Activated T-helper 1 cell treated with anti-CD3 and anti-CD28 coated beads, Interleukin-12 subunit alpha, Interleukin-12 subunit beta, Interleukin-2, Interleukin-4 antibody, amounts not matched to agents 30 ng/mL and 10 ng/mL and 1 ng/mL, durations not matched to agents 14 hours and 24 hours and 36 hours (primary cell): ENCODE measurements at regions not wholly inside any gene's neighbourhood (a gene's known extent, or its start where the extent isn't known, plus 50 kb on each side); places are given as distances from the start of the nearest gene placed in this dataset.

Source experiments
- DNase-seq: peaks from one replicate; pipeline ENCODE4 v3.0.0; 2021; ENCODE audit warnings: low spot score
- H3K27ac Mint-ChIP-seq: one replicate; pipeline ENCODE4 v1.8.0; 2021; ENCODE audit warnings: mild to moderate bottlenecking, mixed read lengths
- H3K27me3 Mint-ChIP-seq: one replicate; pipeline ENCODE4 v1.8.0; 2022; ENCODE audit warnings: mild to moderate bottlenecking, moderate library complexity, mixed read lengths; ENCODE audit not compliant: insufficient read depth
- H3K36me3 Mint-ChIP-seq: one replicate; pipeline ENCODE4 v1.8.0; 2021; ENCODE audit warnings: low read depth, mixed read lengths
- H3K4me1 Mint-ChIP-seq: one replicate; pipeline ENCODE4 v1.8.0; 2021; ENCODE audit warnings: low read depth, mixed read lengths
- H3K4me3 Mint-ChIP-seq: one replicate; pipeline ENCODE4 v1.8.0; 2021; ENCODE audit warnings: mild to moderate bottlenecking, moderate library complexity, mixed read lengths
- H3K9me3 Mint-ChIP-seq: one replicate; pipeline ENCODE4 v1.8.0; 2021; ENCODE audit warnings: mixed read lengths
- intact Hi-C: fragments of 100-400 bp; cut with micrococcal nuclease; formaldehyde crosslinking; loops from one replicate; pipeline ENCODE4 v1.15.1; 2024

DNA sequence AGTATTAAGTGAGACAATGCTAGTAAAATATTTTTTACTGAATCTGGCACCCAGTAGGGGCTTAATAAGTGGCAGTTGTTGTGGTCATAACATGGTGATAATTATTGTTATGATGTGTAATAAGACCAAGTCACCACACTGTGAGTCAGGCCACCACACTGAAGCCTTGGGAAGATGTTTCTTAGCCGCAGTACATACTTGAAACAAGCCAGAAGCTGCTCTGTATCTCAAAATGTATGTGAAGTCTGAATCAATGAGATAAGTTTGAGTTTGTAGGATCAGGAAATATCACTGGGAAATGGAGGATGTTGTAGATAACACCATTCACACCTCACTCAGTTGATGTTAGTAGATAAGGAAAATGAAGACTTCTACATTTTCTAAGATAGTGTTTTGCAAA lies 51.3 kb upstream of the PTPN3 start:
- intact Hi-C loops = no loop called here
- peaks cover 21% of the 10 kb centered on the region for H3K27me3 Mint-ChIP-seq
- no peaks in the 10 kb centered on the region for H3K4me1 Mint-ChIP-seq
- H3K36me3 Mint-ChIP-seq = no peaks in the 10 kb centered on the region
- no peak for DNase-seq
- H3K4me3 Mint-ChIP-seq = no peak overlapping the region
- no peak overlapping the region for H3K27ac Mint-ChIP-seq
- peaks cover 7% of the 10 kb centered on the region for H3K9me3 Mint-ChIP-seq

DNA sequence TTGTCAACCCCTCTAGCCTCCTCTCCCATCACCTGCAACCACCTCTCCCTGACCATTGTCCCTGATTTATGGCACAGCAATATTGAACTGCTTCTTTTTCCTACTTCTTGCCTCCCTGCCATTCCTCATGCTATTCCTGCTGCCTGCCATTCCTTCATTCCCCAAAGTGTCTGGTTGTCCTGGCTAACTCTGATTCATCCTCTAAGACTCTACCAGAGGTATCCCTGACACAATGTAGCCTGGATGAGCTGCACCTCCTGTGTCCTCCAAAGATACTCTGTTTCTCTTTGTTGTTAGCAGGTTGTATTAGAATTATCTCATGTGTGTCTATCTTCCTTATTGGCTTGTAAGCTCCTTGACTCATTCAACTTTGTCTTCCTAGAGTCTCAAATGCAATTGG lies 53.5 kb upstream of the PTPN3 start:
- no peak for DNase-seq
- H3K9me3 Mint-ChIP-seq = peaks cover 7% of the 10 kb centered on the region
- intact Hi-C loops = no loop called here
- H3K27ac Mint-ChIP-seq = no peak overlapping the region
- H3K4me1 Mint-ChIP-seq = no peaks in the 10 kb centered on the region
- no peaks in the 10 kb centered on the region for H3K36me3 Mint-ChIP-seq
- no peak overlapping the region for H3K4me3 Mint-ChIP-seq
- peaks cover 21% of the 10 kb centered on the region for H3K27me3 Mint-ChIP-seq

DNA sequence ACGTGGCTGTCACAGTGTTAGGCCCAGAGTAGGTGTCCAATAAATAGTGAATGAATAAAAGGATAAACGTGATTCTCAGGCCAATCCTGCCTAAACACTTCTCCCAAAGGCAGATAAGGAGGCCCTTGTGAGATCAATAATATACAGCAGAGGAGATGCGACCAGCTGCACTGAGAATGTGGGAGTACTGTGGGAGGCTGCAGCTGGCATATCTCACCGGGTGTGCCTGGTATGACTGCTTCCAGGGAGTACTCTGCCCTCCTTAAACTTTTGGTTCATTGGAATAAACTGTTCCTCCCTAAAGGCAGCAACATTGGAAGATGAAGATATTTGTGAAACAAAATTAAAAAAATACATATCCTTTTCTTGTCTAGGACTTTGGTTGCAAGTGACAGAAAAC lies 57.1 kb upstream of the PTPN3 start:
- intact Hi-C loops = no loop called here
- Mint-ChIP-seq H3K4me1 (no peaks in the 10 kb centered on the region), H3K27ac (no peak overlapping the region), H3K36me3 (no peaks in the 10 kb centered on the region), H3K9me3 (no peaks in the 10 kb centered on the region), H3K27me3 (peaks cover 12% of the 10 kb centered on the region), H3K4me3 (no peak overlapping the region)
- no peak for DNase-seq

DNA sequence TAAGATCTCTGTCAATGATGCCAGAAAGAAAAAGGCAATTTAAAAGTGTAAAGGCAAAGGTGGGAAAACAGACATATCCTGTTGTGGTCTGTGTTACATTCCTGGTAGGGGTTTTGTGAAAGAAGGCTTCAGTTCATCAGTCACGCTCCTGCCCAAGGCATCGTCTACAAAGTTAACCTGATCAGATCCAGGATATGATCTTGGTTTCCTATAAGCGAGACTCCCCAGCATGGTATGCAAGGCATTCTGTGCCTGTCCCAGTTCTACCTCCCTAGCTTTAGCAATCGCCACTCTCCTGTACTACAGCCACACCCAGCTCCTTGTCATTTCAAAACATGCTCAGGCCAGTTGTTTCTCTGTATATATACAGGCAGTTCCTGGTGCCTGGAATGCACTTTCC lies 58.0 kb upstream of the PTPN3 start:
- intact Hi-C loops = no loop called here
- Mint-ChIP-seq H3K9me3 (no peaks in the 10 kb centered on the region), H3K4me3 (no peak overlapping the region), H3K4me1 (no peaks in the 10 kb centered on the region), H3K27ac (no peak overlapping the region), H3K36me3 (no peaks in the 10 kb centered on the region), H3K27me3 (peaks cover 13% of the 10 kb centered on the region)
- no peak for DNase-seq

DNA sequence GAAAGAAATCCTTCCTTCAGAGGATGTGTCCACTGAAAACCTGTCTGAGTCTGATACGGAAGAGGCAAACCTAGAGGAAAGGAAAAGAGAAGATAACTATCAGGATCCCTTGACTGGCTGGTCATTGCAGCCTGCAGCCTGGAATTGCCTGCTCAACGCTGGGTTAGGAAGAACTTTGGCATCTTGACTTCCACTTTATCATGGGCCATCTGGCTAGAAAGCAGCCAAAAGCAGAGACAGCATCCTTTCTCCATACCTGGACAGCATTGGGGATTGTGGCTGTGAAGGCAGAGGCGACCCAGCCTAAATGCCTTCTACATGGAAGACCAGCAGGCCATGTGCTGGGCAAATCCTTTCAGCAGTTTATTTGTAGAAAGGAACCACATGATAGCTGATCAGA lies 58.7 kb upstream of the PTPN3 start:
- Mint-ChIP-seq H3K27ac (no peak overlapping the region), H3K36me3 (no peaks in the 10 kb centered on the region), H3K4me1 (no peaks in the 10 kb centered on the region), H3K4me3 (no peak overlapping the region), H3K27me3 (peaks cover 13% of the 10 kb centered on the region), H3K9me3 (no peaks in the 10 kb centered on the region)
- no peak for DNase-seq
- intact Hi-C loops = no loop called here

DNA sequence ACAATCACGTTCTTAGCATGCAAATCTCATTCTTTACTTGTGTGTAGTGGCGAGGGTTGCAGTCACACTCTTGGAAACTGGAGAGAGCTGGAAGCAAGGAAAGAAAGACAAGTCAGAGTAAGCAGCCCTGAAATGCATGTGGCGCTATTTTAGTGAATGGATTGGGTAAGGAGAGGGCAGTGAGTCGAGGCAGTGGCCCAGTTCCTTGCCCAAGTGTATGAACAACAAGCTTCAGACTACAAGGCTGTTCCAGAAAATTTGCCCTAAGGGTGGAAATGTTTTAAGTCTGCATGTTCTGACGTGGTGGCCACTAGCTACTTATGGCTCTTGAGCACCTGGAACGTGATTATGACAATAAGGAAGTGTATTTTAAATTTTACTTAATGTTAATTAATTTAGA lies 59.4 kb upstream of the PTPN3 start:
- Mint-ChIP-seq H3K36me3 (no peaks in the 10 kb centered on the region), H3K9me3 (no peaks in the 10 kb centered on the region), H3K4me1 (no peaks in the 10 kb centered on the region), H3K27me3 (peaks cover 15% of the 10 kb centered on the region), H3K4me3 (no peak overlapping the region), H3K27ac (no peak overlapping the region)
- no peak for DNase-seq
- intact Hi-C loops = no loop called here

DNA sequence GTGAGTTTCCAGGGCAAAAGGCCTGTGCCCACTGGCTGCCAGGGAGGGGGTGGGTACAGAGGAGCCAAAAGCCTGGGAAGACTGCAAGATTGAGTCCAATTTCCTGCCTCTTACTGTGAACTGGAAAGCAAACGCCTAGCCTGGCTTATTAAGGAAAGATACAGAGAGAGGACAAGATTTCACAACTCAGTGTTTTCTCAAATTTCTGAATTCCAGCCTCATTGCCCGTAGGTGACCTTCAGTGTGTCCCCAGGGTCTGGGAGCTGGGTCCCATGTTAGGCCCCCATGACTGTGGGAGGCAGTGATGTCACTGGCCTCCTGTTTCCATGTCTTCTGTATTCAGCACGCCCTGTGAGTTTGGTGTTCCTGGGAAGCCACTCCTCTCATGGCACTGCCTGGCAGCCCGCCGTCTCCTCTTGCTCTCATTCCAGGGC lies 60.6 kb upstream of the PTPN3 start:
- H3K36me3 Mint-ChIP-seq = no peaks in the 10 kb centered on the region

DNA sequence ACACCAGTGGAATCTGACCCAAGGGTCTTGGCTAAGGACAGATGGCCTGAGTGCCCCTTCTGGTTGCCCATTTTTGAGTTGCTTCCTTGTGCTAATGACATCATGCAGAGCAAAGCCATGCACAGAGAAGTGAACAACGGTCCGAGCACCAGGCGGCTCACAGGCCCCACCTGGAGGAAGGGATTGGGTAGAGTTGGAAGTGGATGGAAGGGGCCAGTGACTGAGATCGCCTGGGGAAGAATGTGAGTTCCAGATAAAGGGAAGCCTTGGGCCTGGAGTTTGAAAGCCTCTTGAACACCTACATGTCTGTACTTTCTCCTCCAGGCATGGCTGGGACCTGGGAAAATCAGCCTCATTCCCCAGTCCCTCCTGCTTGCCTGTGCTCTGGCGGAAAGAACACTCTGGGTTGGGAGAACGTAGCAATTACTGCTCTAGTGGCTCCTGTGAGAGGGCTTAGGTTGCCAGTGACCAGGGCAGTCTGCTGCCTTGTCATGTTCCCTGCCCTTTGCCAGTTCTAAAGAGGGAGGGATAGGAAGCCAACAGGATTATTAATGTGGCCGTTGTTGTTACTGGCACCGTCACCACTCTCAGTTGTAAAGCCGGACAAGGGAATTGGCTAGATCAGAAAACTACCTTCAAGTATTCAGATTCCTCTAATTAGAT lies 62.5 kb upstream of the PTPN3 start:
- intact Hi-C loops = no loop called here
- DNase-seq = no peak
- H3K27me3 Mint-ChIP-seq = peaks cover 24% of the 10 kb centered on the region
- no peak overlapping the region for H3K4me3 Mint-ChIP-seq
- H3K4me1 Mint-ChIP-seq = no peaks in the 10 kb centered on the region
- no peaks in the 10 kb centered on the region for H3K36me3 Mint-ChIP-seq
- no peak overlapping the region for H3K27ac Mint-ChIP-seq
- H3K9me3 Mint-ChIP-seq = no peaks in the 10 kb centered on the region

More for the DNA sequence above, 60.6 kb upstream of the PTPN3 start:
- no peak overlapping the region for H3K27ac Mint-ChIP-seq
- no peaks in the 10 kb centered on the region for H3K9me3 Mint-ChIP-seq
- no peak for DNase-seq
- H3K4me3 Mint-ChIP-seq = no peak overlapping the region
- intact Hi-C loops = no loop called here
- H3K4me1 Mint-ChIP-seq = no peaks in the 10 kb centered on the region
- H3K27me3 Mint-ChIP-seq = peaks cover 15% of the 10 kb centered on the region

DNA sequence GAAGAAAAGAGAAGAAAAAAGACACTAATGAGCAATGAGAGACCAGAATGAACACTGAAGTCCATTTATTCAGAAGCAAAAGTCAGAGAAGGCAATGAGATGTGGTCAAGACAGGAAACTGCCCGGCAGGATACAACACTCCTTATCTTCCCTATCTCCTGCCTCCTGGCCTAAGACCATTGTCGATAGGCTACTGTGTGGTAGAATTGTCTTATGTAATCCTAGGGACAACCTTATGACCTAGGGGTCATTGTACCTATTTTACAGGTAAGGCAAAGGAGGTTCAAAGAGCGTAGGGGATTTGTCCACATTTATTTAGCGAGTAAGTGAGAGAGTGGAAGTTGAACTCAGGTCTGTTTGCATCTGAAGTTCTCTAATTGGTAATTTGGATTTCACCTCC lies 63.0 kb upstream of the PTPN3 start:
- no peak for DNase-seq
- no peaks in the 10 kb centered on the region for H3K9me3 Mint-ChIP-seq
- no peak overlapping the region for H3K4me3 Mint-ChIP-seq
- no peaks in the 10 kb centered on the region for H3K36me3 Mint-ChIP-seq
- peaks cover 24% of the 10 kb centered on the region for H3K27me3 Mint-ChIP-seq
- H3K27ac Mint-ChIP-seq = no peak overlapping the region
- intact Hi-C loops = no loop called here
- no peaks in the 10 kb centered on the region for H3K4me1 Mint-ChIP-seq

DNA sequence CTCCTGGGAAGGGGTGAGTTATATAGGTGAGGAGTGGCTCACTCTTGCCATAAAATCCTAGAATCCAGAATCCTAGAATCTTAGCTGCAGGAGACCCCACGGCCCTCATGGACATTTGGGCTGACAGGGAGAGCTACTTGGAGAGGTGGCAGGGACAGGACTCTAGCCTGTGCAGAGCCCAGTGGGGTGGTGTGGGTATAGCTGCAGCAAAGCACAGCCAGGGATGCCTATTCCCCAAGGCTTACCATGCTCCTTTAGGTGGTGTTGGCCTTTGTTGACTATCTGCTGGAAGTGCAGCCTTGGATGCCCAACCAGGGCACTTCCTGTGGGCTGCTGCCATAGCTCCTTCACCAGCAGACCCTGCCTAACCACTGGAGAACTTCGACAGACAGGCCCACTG lies 70.0 kb upstream of the PTPN3 start:
- no peaks in the 10 kb centered on the region for H3K9me3 Mint-ChIP-seq
- peaks cover 34% of the 10 kb centered on the region for H3K27me3 Mint-ChIP-seq
- intact Hi-C loops = no loop called here
- H3K27ac Mint-ChIP-seq = no peak overlapping the region
- DNase-seq = no peak
- no peak overlapping the region for H3K4me3 Mint-ChIP-seq
- H3K36me3 Mint-ChIP-seq = no peaks in the 10 kb centered on the region
- H3K4me1 Mint-ChIP-seq = no peaks in the 10 kb centered on the region

DNA sequence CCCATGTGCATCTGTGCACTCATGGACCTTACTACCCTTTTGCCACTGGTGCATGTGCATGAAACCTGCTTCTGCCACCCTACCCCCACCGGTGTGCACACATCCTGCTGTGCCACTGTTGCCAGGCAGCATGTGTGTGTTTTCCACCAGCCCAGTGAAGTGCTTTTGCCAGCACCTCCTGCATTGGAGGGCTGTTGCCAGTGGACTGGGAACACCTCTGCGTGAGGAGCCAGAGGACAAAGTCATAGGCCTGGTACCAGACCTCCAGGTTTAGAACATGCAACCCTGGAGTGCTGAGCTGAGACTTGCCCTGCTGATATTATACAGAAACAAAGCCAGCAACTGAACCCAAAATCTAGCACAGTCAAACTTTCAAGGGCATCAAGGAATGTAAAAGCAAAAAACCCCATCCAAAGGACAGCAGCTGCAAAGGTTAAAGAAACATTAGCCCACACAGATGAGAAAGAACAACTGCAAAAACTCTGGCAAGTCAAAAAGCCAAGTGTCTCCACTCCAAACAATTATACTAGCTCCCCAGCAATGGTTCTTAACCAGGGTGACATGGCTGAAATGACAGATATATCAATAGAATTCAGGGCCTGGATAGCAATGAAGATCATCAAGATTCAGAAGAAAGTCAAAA lies 70.6 kb upstream of the PTPN3 start:
- intact Hi-C loops = no loop called here
- H3K27ac Mint-ChIP-seq = no peak overlapping the region
- peaks cover 34% of the 10 kb centered on the region for H3K27me3 Mint-ChIP-seq

DNA sequence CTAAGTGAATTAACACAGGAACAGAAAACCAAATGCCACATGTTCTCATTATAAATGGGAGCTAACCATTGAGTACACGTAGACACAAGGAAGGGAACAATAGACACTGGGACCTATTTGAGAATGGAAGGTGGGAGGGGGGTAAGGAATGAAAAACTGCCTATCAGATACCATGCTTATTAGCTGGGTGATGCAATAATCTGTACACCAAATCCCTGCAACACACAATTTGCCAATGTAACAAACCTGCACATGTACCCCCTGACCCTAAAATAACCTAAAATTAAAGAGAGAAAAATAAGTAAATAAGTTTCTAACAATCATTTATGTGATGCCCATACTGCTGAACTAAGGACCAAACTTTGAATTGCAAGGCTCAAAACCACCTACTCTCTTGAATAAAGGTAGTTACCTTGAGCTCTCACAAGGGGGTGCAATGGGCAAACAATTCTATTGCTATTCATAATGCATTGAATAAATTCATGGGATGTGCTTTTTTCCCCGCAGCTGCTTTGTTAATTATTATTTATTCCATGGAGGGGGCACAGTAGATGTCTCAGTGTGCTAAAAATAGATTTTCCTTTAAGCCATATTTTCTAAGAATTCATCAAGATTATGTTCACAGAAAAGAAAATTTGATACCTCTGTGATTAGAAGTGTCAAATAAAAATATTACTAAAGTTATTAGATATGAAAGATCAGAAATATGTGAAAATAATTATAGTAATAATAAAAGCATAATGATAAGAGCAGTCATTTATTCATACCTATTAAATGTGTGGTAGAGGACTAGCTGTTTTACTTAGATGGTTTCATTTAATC lies 76.2 kb upstream of the PTPN3 start:
- H3K27me3 Mint-ChIP-seq = peaks cover 19% of the 10 kb centered on the region
- no peak overlapping the region for H3K27ac Mint-ChIP-seq
- no peak overlapping the region for H3K4me3 Mint-ChIP-seq
- DNase-seq = peak; percentile 14
- H3K4me1 Mint-ChIP-seq = no peaks in the 10 kb centered on the region
- H3K36me3 Mint-ChIP-seq = no peaks in the 10 kb centered on the region
- intact Hi-C loops = loop anchor here (1.0 to 5.0 kb wide), 7 partner anchors 244 to 1048 kb away; no protein-coding TSS in a partner anchor
- H3K9me3 Mint-ChIP-seq = no peaks in the 10 kb centered on the region

More for the DNA sequence above, 70.6 kb upstream of the PTPN3 start:
- no peak for DNase-seq
- Mint-ChIP-seq H3K4me3 (no peak overlapping the region), H3K9me3 (no peaks in the 10 kb centered on the region), H3K4me1 (no peaks in the 10 kb centered on the region), H3K36me3 (no peaks in the 10 kb centered on the region)

DNA sequence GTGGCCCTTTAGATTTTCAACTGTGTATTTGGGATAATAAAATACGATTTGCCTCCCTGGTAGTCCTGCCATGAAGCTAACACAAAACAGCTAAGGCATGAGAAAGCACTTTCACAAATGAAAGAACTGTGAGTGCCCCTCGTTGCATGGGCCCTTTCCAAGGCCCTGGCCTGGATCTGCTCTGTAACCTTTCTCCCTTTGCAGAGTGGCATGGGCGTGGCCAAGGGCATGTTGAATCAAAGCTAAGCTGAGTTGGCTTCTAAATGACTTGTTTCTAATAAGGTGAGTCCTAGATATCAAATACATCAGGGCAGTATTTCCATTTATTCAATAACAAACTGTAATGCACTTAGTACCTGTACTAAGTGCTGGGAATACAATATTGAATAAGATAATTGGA lies 78.7 kb upstream of the PTPN3 start:
- Mint-ChIP-seq H3K4me1 (no peaks in the 10 kb centered on the region), H3K4me3 (no peak overlapping the region), H3K27ac (no peak overlapping the region), H3K9me3 (no peaks in the 10 kb centered on the region), H3K36me3 (no peaks in the 10 kb centered on the region), H3K27me3 (peaks cover 9% of the 10 kb centered on the region)
- intact Hi-C loops = no loop called here
- DNase-seq = no peak
